Muscle layer of duodenum (tissue), 2 donors: ENCODE measurements at regions not wholly inside any gene's neighbourhood (a gene's known extent, or its start where the extent isn't known, plus 50 kb on each side); places are given as distances from the start of the nearest gene placed in this dataset.

Experiments used
- H3K27ac ChIP-seq: one replicate; pipeline ENCODE4 v1.7.0; 2013; ENCODE audit warnings: mild to moderate bottlenecking, low read length
- H3K27me3 ChIP-seq: one replicate; pipeline ENCODE4 v1.7.0; 2013; ENCODE audit warnings: low read depth, mild to moderate bottlenecking, control low read depth, low read length
- H3K36me3 ChIP-seq, 2 donors: one replicate each; pipeline ENCODE4 v1.7.0; 2013; ENCODE audit warnings: low read length in 2 of 2, control low read depth in 1 of 2, mild to moderate bottlenecking in 1 of 2; ENCODE audit not compliant: insufficient read depth in 2 of 2, control insufficient read depth in 1 of 2
- H3K4me1 ChIP-seq, 2 donors: one replicate each; pipeline ENCODE4 v1.7.0; 2013; ENCODE audit warnings: low read length in 2 of 2, mild to moderate bottlenecking in 2 of 2, control low read depth in 1 of 2, moderate library complexity in 1 of 2; ENCODE audit not compliant: insufficient read depth in 2 of 2, control insufficient read depth in 1 of 2
- H3K4me3 ChIP-seq, 2 donors: one replicate each; pipeline ENCODE4 v1.7.0; 2013; ENCODE audit warnings: low read length in 2 of 2, low read depth in 1 of 2, mild to moderate bottlenecking in 1 of 2
- H3K9me3 ChIP-seq, 2 donors: one replicate each; pipeline ENCODE4 v1.7.0; 2013; ENCODE audit warnings: low read length in 2 of 2, control low read depth in 1 of 2, mild to moderate bottlenecking in 1 of 2; ENCODE audit not compliant: control insufficient read depth in 1 of 2
- donor health status: healthy.

DNA sequence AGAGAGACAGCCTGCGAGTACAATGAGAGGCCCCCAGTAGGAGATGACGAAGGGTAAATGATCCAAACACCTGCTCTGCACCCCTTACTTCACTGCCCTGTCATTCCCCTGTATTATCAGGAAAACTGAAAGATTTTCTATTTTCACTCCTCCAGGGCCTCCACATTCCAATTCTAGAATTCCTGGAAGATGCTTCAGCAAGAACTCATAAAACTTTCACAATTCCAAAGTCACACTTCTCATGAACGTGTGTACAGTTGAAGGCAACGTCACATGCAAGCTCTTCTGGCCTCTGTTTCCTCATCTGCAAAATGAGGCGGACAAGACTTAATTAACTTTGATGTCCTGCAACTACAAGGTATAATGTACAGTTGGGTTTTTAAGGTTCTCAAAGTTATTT lies 62.8 kb upstream of the SPATA12 start:
- H3K36me3 ChIP-seq: no peaks in the 10 kb centered on the region
- no peak overlapping the region for H3K4me3 ChIP-seq
- no peaks in the 10 kb centered on the region for H3K9me3 ChIP-seq
- H3K27ac ChIP-seq: no peak overlapping the region
- no peaks in the 10 kb centered on the region for H3K27me3 ChIP-seq
- H3K4me1 ChIP-seq: peaks cover 0 to 11% of the 10 kb centered on the region in 2 donors

DNA sequence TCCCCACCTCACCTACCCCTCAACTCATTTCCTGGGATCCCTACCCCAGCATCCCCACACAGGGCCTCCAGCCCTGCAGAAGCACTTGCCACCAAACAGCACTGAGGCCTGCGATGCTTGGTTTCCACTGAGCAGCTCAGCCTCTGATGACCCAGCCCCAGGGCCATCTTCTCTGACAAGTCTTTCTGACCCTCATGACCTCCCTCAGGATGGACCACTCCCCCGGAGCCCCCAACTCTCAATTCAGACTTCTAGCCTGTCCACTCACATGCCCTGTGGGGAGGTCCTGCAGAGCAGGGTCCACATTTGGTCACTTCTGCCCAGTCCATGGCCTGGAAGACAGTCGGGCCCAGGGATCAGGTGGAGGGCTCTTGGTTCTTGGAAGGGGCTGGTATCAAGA lies 63.4 kb upstream of the SPATA12 start:
- Histone ChIP-seq H3K36me3 (no peaks in the 10 kb centered on the region), H3K27ac (no peak overlapping the region)

DNA sequence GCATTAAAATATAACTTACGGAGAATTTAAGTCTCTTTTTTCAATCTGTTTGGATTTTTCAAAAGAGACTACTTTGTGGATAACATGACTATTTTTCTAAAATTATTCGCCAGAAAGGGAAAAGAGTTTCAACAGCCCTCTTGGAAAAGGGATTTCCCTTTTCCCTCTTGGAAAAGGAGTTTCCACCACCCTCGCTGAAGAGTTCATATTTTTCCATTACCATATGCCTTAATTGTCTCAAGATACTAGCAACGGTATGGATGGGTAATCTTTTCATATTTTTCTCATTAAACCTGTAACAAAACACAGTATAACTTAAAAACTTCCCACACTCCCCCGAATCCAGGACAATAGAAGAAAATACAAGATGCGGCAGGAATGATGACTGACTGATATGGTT lies 66.1 kb upstream of the SPATA12 start:
- H3K36me3 ChIP-seq: no peaks in the 10 kb centered on the region
- no peaks in the 10 kb centered on the region for H3K9me3 ChIP-seq
- H3K4me1 ChIP-seq: peaks cover 7 to 18% of the 10 kb centered on the region in 2 donors
- no peaks in the 10 kb centered on the region for H3K27me3 ChIP-seq
- H3K27ac ChIP-seq: no peak overlapping the region
- H3K4me3 ChIP-seq: no peak overlapping the region

More for the DNA sequence above, 63.4 kb upstream of the SPATA12 start:
- Histone ChIP-seq H3K4me3 (no peak overlapping the region), H3K27me3 (no peaks in the 10 kb centered on the region), H3K4me1 (peaks cover 0 to 11% of the 10 kb centered on the region in 2 donors), H3K9me3 (no peaks in the 10 kb centered on the region)

DNA sequence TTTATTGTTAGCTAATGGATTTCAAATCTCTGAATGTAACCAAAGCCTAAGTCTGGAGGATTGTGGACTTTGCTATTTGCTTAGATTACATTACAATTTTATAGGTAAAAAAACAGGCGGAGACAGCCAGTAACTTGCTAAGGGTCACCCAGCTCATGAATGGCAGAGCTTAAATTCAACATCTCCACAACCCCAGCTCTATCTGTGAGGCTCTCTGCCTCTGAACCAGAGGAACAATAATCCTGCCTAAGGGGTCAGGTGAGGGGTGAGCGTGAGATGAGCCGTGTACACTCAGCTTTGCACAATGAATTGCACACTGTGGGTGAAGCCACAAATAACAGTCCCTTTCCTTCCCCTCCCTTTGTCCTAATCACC lies 69.8 kb upstream of the SPATA12 start:
- no peaks in the 10 kb centered on the region for H3K27me3 ChIP-seq
- H3K4me1 ChIP-seq: peaks cover 10 to 21% of the 10 kb centered on the region in 2 donors
- no peak overlapping the region for H3K27ac ChIP-seq

DNA sequence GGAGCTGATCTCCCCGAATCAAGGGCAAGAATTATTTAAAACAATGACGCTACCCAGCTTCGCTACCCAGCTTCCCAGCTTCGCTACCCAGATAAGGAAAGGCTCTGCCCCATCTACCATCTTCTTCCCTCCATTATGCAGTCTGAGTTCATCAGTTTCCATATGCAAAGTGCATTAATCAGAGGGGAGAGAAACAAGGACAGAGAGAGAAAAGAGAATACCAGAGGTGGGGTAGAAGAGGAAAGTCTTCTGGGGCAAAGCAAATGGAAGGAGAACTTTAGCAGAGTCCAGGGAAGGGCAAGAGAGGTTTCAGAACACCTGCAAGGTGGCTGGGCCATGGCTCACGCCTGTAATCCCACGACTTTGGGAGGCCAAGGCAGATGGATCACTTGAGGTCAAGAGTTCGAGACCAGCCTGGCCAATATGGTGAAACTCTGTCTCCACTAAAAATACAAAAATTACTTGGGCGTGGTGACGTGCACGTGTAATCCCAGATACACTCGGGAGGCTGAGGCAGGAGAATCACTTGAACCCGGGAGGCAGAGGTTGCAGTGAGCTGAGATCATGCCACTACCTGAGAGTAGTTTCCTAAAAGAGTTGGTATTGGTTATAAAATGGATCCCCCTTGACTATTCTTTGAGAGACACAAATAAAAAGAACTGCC lies 70.4 kb upstream of the SPATA12 start:
- Histone ChIP-seq H3K4me3 (no peak overlapping the region), H3K4me1 (peaks cover 10 to 24% of the 10 kb centered on the region in 2 donors), H3K27me3 (no peaks in the 10 kb centered on the region), H3K9me3 (no peaks in the 10 kb centered on the region), H3K27ac (no peak overlapping the region), H3K36me3 (no peaks in the 10 kb centered on the region)

More for the DNA sequence above, 69.8 kb upstream of the SPATA12 start:
- no peaks in the 10 kb centered on the region for H3K36me3 ChIP-seq
- no peak overlapping the region for H3K4me3 ChIP-seq
- no peaks in the 10 kb centered on the region for H3K9me3 ChIP-seq

DNA sequence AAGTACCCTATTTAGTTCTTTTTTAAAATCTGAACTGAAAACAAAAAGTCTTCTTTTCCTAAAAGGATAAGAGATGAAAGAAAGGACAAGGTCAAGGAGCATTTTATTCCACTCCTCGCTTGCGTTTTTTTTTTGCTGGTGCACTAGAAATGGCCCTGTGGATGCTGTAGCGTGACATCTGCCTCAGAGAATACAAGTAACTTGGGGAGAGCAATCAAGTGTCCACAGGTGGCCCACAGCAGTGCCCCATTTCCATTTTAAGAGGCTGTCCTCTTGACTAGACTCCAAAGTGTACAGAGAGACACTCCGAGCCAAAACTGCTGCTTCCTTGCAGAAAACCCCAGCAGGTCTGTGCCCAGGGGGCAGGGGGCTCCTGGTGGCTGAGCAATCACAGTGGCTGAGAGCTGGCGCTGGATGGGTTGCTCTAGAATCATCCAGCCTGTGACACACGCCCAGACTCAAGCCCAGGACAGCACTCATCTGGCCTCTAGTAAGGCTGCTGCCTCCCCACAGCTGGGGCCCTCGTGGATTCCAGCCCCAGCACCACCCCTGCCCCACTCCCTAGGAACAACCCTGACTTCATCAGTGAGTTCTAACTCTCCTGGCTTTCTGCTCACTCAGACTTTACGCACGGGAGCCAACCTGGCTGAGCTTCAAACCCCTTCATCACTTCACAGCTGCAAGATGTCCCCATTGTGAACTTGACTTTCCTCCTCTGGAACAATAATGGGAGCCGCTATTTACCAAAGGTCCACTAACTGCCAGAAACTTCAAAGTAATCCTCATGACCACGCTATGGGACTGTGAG lies 71.1 kb upstream of the SPATA12 start:
- Histone ChIP-seq H3K9me3 (no peaks in the 10 kb centered on the region), H3K27ac (no peak overlapping the region), H3K4me1 (peaks cover 10 to 24% of the 10 kb centered on the region in 2 donors), H3K4me3 (peak overlapping the region in 1 of 2 donors; percentile 18), H3K27me3 (no peaks in the 10 kb centered on the region), H3K36me3 (no peaks in the 10 kb centered on the region)

DNA sequence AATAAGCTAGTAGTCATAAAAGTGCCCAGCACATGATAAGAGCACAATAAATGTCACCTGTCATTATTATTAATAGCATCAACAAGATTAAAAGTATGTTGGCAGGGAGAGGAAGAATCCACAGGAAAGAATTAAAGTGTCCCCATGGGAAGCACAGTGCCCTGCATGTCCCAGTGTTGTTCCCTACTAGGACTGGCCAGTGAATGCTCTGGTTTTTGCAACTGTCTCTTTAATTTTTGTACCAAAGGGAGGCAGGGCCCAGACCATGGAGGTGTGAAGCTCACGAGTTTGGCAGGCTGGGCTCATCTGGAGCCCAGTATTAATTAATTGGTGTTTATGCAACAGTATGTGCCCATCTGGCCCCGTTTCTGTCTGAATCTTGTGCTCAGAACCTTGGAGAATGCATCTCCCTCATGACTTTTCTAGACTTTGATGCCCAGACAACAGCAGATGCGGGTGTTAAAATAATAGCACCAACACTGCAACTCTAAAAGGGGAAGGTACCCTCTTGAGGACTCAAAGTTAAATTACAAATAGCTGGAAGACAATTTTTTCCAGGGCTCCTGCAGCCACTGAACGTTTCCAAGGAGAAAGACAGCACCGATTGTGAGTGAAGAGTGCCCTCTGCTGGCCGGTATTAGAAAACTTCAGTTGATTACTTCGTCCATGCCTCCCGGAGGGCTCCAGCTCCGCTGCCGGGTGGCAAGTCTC lies 71.9 kb upstream of the SPATA12 start:
- Histone ChIP-seq H3K27ac (no peak overlapping the region), H3K4me1 (peaks cover 10 to 24% of the 10 kb centered on the region in 2 donors)

DNA sequence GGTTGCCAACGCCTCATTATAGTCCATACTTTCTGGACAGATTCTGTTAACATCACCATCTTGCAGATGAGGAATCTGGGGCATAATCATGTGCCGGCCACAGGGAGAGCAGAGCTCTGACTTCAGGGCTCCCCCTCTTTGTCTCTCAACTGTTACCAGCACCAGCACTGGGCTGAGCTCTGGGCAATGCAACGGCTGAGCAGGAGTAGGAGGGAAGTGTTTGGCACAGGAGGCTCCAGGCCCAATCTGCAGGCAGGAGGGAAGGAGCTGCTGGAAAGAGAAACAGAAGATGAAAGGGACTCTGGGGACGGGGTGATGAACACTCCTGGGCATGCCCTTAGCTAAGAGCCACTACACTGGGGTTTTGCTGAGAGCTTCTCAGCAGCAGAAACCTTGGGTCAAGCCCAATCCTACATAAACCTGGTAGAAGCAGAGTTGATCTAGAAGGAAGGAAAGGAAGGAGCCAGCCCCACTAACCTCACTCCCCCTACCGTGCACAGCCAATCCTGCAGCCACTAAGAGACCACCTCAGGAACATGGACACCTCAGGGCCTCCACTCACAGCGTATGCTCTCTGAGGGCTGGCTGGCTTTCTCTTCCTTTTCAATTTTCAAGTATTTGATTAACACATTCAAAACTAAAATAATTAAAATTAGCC lies 73.1 kb upstream of the SPATA12 start:
- no peak overlapping the region for H3K4me3 ChIP-seq
- H3K4me1 ChIP-seq: peaks cover 10 to 24% of the 10 kb centered on the region in 2 donors
- H3K9me3 ChIP-seq: no peaks in the 10 kb centered on the region
- H3K27me3 ChIP-seq: no peaks in the 10 kb centered on the region
- H3K36me3 ChIP-seq: no peaks in the 10 kb centered on the region
- H3K27ac ChIP-seq: no peak overlapping the region

More for the DNA sequence above, 71.9 kb upstream of the SPATA12 start:
- Histone ChIP-seq H3K4me3 (no peak overlapping the region), H3K9me3 (no peaks in the 10 kb centered on the region), H3K36me3 (no peaks in the 10 kb centered on the region), H3K27me3 (no peaks in the 10 kb centered on the region)

DNA sequence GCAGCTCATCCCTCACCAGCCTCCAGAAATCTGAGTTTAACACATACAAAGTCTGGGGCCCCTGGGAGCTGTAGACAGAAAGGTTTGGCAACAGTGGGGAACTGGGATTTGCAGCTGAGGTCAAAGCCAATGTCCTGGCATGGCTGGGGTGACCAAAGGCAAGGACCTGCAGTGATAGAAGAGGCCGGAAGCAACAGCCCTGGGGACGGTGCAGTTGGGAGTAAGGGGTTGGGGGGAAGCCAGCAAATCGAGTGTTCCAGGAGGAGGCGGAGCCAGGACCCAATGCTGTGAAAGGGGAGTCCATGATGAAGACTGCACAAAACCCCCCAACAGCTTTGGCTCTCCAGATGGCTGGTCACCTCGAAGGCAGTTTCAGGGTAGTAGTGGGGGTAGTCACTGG lies 74.1 kb upstream of the SPATA12 start:
- Histone ChIP-seq H3K27ac (no peak overlapping the region), H3K4me1 (peaks cover 10 to 24% of the 10 kb centered on the region in 2 donors), H3K27me3 (no peaks in the 10 kb centered on the region), H3K36me3 (no peaks in the 10 kb centered on the region), H3K4me3 (no peak overlapping the region), H3K9me3 (no peaks in the 10 kb centered on the region)

DNA sequence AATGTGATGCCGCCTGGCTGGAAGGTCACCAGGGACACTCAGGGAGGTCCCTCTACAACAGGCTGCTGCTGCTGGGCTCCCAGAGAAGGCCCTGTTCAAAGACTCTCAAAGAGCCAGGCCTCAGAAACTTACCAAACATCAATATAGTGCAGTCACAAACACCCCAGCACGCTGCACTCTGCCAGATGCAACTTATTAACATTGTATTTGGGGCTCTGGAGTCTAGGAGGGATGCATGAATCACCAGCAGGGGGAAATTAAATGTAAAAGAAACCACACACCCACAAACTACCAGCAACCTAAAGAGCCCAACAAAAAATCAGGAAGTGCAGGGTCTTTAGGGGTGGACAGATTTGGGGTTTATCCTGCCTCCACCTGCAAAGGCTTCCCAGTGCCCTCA lies 74.6 kb upstream of the SPATA12 start:
- Histone ChIP-seq H3K4me1 (peaks cover 10 to 24% of the 10 kb centered on the region in 2 donors), H3K27ac (no peak overlapping the region), H3K9me3 (no peaks in the 10 kb centered on the region)

DNA sequence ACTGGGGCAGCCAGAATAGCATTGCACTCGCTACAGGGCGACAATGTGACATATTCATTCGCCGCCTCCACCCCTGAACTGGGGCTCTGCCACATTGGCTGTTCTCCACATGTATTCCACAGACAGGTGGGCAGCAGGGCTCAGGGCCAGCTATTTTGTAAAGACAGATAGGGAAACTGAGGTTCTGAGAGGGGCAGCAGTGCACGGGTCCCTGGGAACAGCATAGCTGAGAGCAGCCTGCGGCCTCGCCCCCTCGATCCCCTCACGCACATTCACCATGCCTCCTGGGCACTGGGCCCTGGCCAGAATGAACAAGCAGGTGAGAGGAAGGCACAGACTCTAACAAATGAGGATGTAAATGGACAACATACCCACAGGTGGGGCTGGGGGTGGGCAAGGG lies 75.0 kb upstream of the SPATA12 start:
- Histone ChIP-seq H3K27me3 (no peaks in the 10 kb centered on the region), H3K9me3 (no peaks in the 10 kb centered on the region)

More for the DNA sequence above, 74.6 kb upstream of the SPATA12 start:
- Histone ChIP-seq H3K4me3 (no peak overlapping the region), H3K36me3 (no peaks in the 10 kb centered on the region), H3K27me3 (no peaks in the 10 kb centered on the region)

More for the DNA sequence above, 75.0 kb upstream of the SPATA12 start:
- Histone ChIP-seq H3K36me3 (no peaks in the 10 kb centered on the region), H3K4me3 (no peak overlapping the region), H3K4me1 (peaks cover 10 to 24% of the 10 kb centered on the region in 2 donors), H3K27ac (no peak overlapping the region)
